A549 (cell line): ENCODE measurements at regions not wholly inside any gene's neighbourhood (a gene's known extent, or its start where the extent isn't known, plus 50 kb on each side); places are given as distances from the start of the nearest gene placed in this dataset.

ENCODE experiments used
- CBX8 ChIP-seq: fragments of 200-600 bp; sonication (generic); IDR thresholded peaks from 2 replicates; pipeline ENCODE4 v1.6.1; 2016
- CEBPB ChIP-seq, 2 experiments: fragments of >200 bp in 1 of 2; sonication (Bioruptor Twin) in 1 of 2; formaldehyde crosslinking in 1 of 2; IDR thresholded peaks; 2 replicates each; pipeline ENCODE4 v1.6.1; 2012 to 2016
- MAZ ChIP-seq: fragments of 150-350 bp; IDR thresholded peaks from 2 replicates; pipeline ENCODE4 v1.6.1; 2014; ENCODE audit warnings: antibody characterized with exemption, low read depth, low read length, borderline replicate concordance
- POLR2A ChIP-seq: IDR thresholded peaks from 2 replicates; pipeline ENCODE4 v1.6.1; 2012; ENCODE audit warnings: mild to moderate bottlenecking, low read length
- RFX5 ChIP-seq: fragments of 450-650 bp; IDR thresholded peaks from 2 replicates; pipeline ENCODE4 v1.7.1; 2014; ENCODE audit warnings: antibody characterized with exemption, mild to moderate bottlenecking, moderate library complexity
- TP53 ChIP-seq: fragments of 250-450 bp; sonication (Bioruptor Pico); IDR thresholded peaks from 2 replicates; pipeline ENCODE4 v1.5.0; 2021; ENCODE audit warnings: mild to moderate bottlenecking, moderate library complexity
- TF ChIP-seq, protein P1 (sequence below): fragments of >200 bp; sonication (Bioruptor Twin); formaldehyde crosslinking; IDR thresholded peaks from 3 replicates; pipeline ENCODE4 v1.5.1; 2016
- TF ChIP-seq, protein P2 (sequence below): IDR thresholded peaks from 2 replicates; pipeline ENCODE4 v1.6.1; 2012

DNA sequence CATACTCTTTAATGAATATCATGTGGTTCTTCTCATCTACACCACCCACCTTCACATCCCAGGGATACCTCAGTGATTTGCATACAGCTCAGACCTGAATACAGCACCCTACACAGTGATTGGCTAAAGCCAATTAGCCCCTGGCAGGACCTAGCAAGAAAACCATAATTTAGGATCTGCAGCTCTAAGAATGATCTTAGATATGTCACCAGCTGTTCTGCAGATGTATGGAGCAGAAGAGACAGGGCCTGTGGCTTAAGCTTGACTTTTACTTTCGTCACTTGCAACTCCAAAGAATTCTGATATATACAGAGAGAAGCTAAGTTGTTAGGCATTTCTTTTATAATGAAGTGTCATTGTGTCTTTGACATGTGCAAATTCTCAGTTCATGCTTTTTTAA lies 483.2 kb upstream of the C9orf72 start:
- TF ChIP-seq MAZ = no peak
- TF ChIP-seq RFX5 = no peak
- no peak for TF ChIP-seq CEBPB (IDR thresholded peaks at IDR 0.05)
- TF ChIP-seq, protein P1, sequence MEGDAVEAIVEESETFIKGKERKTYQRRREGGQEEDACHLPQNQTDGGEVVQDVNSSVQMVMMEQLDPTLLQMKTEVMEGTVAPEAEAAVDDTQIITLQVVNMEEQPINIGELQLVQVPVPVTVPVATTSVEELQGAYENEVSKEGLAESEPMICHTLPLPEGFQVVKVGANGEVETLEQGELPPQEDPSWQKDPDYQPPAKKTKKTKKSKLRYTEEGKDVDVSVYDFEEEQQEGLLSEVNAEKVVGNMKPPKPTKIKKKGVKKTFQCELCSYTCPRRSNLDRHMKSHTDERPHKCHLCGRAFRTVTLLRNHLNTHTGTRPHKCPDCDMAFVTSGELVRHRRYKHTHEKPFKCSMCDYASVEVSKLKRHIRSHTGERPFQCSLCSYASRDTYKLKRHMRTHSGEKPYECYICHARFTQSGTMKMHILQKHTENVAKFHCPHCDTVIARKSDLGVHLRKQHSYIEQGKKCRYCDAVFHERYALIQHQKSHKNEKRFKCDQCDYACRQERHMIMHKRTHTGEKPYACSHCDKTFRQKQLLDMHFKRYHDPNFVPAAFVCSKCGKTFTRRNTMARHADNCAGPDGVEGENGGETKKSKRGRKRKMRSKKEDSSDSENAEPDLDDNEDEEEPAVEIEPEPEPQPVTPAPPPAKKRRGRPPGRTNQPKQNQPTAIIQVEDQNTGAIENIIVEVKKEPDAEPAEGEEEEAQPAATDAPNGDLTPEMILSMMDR = no peak
- TF ChIP-seq POLR2A = no peak
- no peak for TF ChIP-seq TP53 (CRISPR knock-in tag)
- TF ChIP-seq CBX8 = no peak
- TF ChIP-seq, protein P2, sequence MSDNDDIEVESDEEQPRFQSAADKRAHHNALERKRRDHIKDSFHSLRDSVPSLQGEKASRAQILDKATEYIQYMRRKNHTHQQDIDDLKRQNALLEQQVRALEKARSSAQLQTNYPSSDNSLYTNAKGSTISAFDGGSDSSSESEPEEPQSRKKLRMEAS = no peak
